Skeletal muscle cell (primary cell): ENCODE measurements at regions not wholly inside any gene's neighbourhood (a gene's known extent, or its start where the extent isn't known, plus 50 kb on each side); places are given as distances from the start of the nearest gene placed in this dataset.

Experiments used
- DNase-seq: peaks from one replicate; pipeline ENCODE4 v3.0.0-alpha.2; 2010; ENCODE audit warnings: low read depth
- H3K4me3 ChIP-seq: 2 replicates; pipeline ENCODE4 v1.5.1; 2011; ENCODE audit warnings: low read depth, mild to moderate bottlenecking, control low read depth, low read length, moderate library complexity

DNA sequence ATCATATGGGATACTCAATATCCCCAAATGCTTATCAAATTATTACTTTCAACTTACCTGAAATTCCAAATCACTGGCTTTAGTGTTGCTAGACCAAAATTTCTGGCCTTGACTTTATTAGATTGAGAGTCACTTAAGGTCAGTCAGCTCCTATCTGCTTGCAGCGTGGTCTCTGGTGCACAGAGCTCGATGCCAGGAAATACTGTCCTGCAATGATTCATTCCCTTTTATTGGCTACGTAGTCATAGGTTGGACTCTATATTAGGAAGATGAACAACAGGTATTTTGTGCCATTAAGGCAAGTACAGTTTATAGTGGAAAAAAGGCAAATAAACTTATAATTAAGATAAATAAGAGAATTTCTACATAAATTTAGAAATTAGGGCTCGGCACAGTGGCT is 378.6 kb upstream of the MCTP2 start:
- no peak for DNase-seq

DNA sequence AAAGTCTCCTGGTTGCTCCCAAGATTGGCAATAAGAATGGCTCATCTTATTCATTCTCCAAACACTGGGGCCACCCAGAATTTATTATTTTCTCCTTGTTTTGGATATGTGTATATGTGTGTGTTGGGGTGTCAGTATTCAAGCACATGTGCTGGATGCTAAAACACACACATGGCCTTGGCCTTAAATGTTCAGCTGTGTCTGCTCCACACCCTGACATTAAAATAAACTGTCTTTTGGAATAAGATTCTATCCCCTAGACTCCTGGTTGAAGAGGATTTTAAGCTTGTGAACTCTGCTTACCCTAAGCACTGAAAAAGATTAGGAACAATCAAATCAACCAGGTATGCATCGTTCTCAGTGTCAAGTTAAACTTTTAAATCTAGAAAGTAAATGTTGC is 382.9 kb upstream of the MCTP2 start:
- DNase-seq: no peak
- no peak overlapping the region for H3K4me3 ChIP-seq

More for the DNA sequence above, 378.6 kb upstream of the MCTP2 start:
- no peak overlapping the region for H3K4me3 ChIP-seq

DNA sequence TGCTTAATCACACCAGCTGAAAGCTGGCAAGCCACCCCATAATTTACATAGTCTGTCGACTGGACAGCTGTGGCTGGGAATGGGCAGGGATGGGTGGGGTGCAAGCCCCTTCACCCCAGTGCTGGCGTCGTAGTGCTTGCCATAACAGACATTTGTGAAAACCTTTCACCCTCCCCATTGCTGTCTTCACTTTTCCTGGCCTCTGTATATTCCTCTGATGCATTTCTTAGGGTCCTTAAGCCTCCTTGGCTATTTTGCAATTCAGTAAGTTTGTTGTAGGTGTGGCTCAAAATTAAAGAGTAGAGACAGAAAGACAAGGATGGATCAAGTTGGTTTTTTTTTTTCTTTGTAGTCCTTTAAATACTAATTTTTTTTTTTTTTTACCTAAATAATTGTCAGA is 383.3 kb upstream of the MCTP2 start:
- H3K4me3 ChIP-seq: no peak overlapping the region
- DNase-seq: no peak

DNA sequence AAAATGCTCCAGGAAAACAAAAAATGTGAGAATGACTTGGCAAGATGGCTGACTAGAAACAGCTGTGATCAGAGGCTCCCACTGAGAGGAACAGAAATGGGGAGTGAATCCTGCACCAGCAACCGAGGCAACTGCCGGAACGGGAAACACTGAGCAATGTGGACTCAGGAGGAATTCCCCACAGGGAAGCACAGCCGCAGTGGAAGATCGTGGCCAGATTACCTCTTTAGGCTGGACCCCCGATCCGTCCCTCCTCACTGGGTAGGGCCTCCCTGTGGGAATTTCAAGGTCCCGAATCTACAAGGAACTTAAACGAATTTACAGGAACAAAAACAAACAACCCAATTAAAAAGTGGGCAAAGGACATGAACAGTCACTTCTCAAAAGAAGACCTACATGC is 385.2 kb upstream of the MCTP2 start:
- DNase-seq: no peak
- no peak overlapping the region for H3K4me3 ChIP-seq

DNA sequence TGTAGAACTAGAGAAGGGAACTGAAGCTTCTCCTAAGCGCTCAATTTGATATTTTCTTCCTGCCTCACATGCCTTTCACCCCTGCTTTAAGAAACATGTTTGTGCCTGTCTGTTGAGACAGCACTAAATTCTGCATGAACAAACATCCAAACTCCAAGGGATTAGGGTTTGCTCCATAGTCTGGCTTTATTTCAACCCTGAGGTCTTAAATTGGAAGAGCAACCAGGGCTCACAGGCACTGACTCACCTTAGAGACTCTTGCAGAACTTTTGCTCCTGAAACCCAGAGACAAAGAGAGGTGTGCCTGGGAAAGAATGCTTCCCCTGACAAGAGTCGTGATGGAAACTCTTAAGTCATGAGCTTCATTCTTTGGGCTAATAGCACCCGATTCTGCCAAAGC is 393.9 kb upstream of the MCTP2 start:
- DNase-seq: no peak
- no peak overlapping the region for H3K4me3 ChIP-seq

DNA sequence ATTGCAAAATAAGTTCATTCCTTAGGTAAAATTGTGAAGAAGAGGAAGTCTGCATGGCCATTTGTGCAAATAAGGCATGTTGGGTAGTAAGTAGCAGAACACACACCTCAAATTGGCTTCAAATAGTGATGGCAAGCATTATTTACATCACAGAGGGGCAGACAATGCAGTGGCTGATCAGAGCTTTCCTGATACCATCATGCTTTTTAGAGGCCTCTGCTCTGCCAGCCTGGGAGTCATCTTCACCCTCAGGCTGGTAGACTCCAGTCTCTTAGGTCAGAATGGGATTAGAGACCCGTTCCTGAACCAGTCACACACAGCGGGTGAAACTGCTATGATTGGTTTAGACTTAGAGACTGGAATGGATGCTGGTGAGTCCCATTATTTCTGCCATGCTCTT is 396.0 kb upstream of the MCTP2 start:
- no peak for DNase-seq
- H3K4me3 ChIP-seq: no peak overlapping the region

DNA sequence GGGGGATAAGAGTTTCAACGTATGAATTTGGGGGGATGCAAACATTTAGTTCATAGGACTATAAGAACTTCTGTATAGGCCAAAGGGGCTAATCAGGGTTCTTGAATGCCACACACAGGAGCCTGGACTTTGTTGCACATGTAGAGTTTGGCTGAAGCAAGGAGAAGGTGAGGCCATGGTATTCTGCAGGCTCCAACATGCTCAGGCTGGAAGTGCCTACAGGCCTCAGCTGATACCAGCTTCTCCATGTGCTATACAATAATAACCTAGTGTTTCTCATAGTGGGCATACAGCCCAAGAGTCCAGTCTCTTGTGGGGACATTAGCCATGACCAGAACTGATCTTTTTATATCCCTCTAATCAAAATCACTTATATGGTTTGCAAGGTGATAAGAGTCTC is 399.7 kb upstream of the MCTP2 start:
- H3K4me3 ChIP-seq: no peak overlapping the region
- no peak for DNase-seq

DNA sequence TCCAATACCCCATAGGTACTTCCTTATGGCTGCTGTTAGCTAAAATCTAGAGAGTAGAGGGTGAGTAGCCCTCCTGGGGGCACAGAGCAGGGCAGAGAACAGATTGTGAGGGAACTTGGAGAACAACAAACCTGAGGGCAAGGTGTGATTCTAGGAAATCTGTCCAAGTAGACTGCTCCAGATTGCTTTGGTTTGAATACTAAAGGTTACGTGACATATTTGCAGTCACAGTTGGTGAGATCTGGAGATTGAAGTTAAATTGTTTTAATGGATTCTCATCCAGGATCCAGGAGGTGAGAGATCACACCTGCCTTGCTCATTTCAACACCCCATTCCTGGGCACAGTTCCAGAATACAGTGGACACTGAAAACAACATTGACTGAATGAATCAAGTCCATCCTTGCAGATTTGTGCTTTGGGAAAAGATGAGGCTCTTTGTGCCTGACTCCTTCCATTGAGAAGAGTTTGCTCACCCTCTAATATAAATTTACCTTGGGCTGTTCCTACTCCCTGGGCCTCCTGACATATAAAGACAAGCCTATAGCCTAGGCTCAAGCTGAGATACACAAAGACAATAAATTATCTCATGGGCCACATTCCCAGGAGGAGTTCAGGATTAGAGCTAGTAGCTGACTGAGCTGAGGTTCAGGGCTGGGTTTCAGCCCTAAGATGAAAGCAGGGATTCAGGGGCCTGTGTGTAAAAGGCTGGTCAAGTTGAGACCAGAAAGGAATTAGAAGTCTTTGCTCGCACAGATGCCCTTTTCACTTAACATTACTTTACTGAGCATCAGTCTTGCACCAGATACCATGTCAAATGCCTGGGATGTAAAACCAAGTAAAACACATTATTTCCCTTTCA is 400.9 kb upstream of the MCTP2 start:
- no peak overlapping the region for H3K4me3 ChIP-seq
- no peak for DNase-seq

DNA sequence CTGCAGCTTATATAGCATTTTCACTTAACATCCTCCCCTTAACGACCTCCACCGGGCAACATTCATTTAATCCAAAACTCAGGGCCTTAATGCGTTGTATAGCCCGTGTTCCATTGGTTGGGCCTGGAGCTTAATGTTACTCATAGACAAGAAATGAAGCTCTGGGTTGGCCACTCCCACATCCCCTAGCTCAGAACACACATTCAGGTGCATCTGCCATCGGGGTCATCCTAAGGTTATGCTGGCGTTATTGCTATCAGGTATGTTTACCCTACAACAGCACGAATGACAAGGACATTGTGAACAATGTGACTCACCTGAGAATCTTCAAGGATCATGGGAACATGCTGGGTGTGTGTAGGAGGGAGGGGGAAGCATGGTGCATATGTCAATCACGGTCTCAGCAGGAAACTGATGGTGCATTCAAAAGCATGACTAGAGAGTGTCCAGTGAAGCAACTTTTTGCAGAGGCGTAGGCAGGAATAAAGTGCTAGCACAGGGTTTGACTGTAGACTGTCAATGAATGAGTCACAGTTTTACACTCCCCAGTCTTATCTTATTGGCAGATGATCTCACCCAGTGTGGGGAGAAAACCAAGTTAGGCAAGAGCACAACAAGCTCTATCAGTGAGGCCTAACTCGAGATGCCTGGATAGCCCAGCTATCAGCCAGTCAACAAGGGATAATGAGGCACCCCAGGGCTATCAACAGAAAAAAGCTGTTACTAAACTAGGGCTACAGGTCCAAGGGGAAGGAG is 402.1 kb upstream of the MCTP2 start:
- DNase-seq: peak; percentile 65

DNA sequence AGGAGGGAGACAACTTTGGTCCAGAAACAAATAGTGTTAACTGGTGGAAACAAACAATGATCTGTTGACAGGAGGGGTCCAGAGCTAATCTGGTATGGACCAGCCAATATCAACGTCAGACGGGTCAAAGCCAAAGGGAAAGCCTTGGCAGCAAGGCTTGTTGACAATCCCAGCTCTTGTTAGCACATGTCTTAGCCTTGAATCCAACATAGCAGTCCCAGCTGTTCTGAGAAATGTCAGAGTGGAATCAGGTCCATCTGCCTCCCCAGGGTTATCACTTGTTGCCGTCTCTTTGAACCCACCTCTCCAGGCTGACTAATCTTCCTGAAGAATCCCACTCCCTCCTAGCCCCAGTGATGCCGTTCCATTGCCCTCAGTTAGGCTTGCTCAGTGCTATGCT is 404.6 kb upstream of the MCTP2 start:
- H3K4me3 ChIP-seq: no peak overlapping the region

More for the DNA sequence above, 402.1 kb upstream of the MCTP2 start:
- no peak overlapping the region for H3K4me3 ChIP-seq

DNA sequence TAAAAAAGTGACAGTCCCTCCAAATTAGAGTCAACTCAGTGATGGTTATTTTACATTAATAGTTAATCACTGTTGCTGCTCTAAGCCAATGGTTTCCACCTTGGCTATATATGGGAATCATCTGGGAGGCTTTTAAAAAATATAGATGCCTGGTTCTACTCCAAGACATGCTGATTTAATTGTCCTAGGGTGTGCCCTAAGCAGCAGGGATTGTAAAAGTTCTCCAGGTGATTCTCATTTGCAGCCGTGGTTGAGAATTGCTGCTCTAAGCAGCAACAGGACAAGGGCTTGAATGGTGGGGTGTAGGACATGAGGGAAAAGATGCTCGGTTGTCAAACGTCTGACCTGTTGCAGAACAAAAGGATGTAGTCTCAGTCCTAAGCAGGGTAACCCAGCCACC is 405.1 kb upstream of the MCTP2 start:
- H3K4me3 ChIP-seq: no peak overlapping the region
- DNase-seq: no peak

More for the DNA sequence above, 404.6 kb upstream of the MCTP2 start:
- no peak for DNase-seq

DNA sequence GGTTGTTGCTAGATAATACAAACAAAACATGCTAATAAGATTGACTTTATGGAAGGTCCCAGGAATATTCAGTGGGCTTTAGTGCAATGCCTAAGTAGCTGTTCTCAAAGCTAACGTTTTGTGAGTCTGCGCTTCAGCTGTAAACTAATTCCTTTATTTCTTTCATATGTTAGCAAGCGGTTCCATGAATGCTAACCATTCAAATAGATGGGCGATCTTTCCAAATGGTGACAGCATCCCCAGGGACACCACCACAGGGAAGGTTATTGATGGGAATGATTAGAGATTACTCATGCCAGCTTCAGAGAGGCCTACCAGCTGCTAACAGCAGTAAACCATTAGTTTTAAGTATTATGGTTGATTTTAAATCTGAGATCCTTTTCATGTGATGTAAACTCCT is 405.7 kb upstream of the MCTP2 start:
- DNase-seq: no peak
- H3K4me3 ChIP-seq: no peak overlapping the region

DNA sequence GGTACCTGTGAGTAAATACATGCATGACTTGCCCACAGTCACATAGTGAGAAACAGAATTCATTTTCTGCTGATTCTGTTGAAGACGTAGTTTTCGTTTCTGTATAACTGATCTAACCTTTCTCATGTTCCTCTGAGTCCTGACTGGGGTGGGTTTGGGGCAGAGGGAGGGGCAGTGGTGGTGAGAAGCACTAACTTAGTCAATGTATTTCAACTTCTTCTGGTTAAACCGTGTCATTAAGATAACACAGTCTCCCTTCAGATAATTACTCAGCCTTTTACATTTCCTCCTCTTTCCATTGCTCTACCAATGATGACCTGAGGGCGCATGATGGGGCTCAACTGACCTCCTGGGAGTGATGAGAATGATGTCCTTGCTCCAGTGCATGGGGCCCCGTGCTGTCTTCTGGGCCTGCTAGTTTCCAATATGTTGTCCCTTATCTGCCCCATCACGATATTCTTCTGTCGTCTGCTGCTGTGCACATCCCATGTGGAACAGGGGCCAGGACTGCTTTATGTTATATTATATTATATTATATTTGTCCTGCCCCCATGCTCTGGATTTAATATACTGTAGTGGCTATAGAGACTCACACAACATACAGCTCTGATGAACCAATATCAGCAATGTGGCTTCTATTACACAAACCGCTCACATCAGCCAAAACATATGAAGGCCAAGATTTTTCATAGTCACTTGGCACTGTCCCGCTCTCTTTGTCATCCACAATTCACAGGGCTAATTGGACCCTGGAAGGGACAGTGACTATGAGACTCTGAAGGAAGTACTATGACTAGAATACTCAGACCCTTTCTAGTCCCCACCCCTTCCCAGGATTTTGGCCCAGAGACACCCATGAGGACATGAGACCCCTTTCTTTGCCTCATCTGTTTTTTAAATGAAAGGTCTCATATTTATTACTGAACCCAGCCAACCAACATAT is 407.1 kb upstream of the MCTP2 start:
- no peak overlapping the region for H3K4me3 ChIP-seq
- DNase-seq: no peak

DNA sequence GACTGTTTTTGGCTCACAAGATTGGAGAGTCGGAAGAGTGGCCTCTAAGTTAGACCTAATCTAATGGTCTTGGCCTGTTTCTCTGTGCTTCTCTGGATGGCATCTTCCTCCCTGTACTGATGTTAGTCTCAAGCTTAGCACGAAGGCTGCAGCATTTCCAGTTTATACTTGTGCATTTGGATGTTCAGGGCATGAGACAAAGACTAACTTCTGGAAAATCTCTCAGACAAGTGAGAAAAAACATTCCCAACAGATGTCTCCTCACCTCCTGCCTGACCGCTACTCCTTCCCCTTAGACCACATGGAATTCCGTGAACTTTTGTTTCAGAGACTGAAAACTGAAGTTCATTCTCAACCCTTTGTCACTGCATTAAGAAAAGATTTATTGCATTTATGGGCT is 410.8 kb upstream of the MCTP2 start:
- no peak for DNase-seq

DNA sequence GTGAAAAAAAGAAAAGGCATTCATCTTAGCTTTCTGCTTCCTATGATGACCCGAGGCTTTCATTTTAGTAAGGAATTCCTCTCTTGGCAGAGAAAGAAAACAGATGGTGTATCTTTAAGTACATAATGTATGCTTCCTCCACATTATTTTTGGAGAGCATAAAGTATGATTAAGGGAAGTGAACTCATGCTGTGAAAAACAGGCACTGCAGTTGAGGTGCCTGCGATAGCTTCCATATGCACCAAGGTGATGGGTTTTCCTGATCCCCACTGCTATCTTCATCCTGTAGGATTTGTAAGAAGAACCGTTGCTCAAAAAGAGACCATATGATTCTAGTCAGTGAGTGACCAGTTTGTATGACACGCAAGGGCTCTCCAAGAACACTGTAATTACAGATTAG is 411.5 kb upstream of the MCTP2 start:
- H3K4me3 ChIP-seq: no peak overlapping the region
- DNase-seq: no peak

More for the DNA sequence above, 410.8 kb upstream of the MCTP2 start:
- no peak overlapping the region for H3K4me3 ChIP-seq

DNA sequence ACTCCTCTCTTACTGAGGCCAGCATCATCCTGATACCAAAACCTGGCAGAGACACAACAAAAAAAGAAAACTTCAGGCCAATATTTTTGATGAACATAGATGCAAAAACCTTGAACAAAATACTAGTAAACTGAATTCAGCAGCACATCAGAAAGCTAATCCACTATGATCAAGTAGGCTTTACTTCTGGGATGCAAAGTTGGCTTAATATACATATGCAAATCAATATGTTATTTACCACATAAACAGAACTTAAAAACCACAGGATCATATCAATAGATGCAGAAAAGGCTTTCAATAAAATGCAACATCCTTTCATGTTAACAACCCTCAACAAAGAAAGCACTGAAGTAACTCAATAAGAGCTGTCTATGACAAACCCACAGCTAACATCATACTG is 414.5 kb upstream of the MCTP2 start:
- no peak overlapping the region for H3K4me3 ChIP-seq

DNA sequence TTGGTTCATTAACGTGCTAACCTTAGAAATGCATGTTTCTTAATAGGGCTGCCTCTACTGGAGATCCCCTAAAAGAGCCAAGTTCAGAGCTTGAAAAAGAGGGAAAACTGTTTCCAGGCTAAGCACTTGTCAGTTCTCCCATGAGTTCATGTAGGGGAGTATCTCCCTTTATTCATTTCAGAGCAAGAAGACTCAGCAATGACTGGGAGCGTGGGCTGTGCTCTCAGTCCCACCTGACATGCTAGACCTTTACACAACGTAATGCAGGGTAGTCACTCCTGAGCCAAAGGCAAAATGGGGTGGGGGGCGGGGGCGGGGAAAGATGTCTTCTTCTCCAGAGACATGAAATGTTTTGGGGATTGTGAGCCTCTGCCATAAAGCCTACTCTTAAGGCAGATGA is 420.1 kb upstream of the MCTP2 start:
- no peak for DNase-seq
- no peak overlapping the region for H3K4me3 ChIP-seq

More for the DNA sequence above, 414.5 kb upstream of the MCTP2 start:
- DNase-seq: no peak

DNA sequence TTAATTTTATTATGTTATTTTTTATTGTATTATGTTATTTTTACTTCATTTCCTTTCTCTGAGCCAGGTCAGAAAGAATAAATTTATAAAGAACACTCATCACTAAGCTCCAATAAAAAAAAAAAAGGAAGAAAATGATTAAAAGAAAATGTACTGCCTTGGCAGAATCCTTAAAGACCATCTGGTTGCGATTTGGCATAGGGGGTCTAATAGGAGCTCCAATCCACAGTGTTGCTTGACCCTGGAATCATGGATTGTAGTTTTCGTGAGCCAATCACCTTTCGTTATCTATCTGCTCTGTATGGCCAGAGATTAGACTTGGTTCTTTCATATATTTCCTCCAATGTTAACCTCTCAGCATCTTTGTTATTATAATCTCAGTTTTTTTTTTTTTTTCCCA is 421.8 kb upstream of the MCTP2 start:
- no peak for DNase-seq
- H3K4me3 ChIP-seq: no peak overlapping the region

DNA sequence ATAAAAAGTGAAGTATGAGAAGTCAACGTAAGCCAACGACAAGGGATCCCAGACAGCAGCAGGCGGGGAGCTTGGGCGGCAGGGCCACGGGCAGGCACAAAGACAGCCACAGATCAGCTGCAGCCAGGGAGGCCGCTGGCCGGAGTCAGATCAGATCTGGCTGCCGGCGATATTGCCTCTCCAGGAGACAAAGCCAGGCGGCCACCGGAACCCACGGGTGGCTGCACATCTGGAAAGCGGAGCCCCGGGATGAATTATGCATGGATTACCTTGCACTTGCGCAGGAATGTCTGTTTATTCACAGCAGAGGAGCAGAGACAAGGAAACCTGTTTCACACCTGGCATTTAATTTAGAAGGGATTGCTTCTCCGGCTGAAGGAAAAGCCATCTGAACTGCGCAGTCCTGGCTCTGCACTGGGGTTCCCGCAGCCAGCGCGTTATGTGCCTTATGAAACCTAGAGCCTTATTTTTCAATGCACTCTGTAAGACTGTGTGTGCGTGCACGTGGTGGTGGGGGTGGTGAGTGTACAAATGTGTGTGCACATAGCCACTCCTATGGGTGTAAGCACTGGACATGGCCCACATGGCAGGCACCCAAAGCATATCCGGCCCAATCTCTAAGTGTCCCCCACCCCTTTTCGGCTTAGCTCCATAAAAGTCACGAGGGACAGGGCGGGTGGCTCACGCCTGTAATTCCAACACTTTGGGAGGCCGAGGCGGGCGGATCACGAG is 427.8 kb upstream of the MCTP2 start:
- DNase-seq: no peak
- H3K4me3 ChIP-seq: no peak overlapping the region
